Neural cell (in vitro differentiated cells): ENCODE measurements at regions not wholly inside any gene's neighbourhood (a gene's known extent, or its start where the extent isn't known, plus 50 kb on each side); places are given as distances from the start of the nearest gene placed in this dataset.

Experiments
- EZH2 ChIP-seq: fragments of 200-600, 300-800 bp; shearing (Covaris generic), sonication (generic); IDR thresholded peaks from 2 replicates; pipeline ENCODE4 v1.6.1; 2014; ENCODE audit warnings: antibody characterized with exemption, low read length, borderline replicate concordance, mild to moderate bottlenecking; ENCODE audit not compliant: insufficient read depth, poor library complexity, severe bottlenecking
- TF ChIP-seq, protein P1 (sequence below): fragments of 450-650 bp; IDR thresholded peaks from 2 replicates; pipeline ENCODE4 v1.5.1; 2014; ENCODE audit warnings: antibody characterized with exemption, mild to moderate bottlenecking, moderate library complexity; ENCODE audit not compliant: poor library complexity, severe bottlenecking

DNA sequence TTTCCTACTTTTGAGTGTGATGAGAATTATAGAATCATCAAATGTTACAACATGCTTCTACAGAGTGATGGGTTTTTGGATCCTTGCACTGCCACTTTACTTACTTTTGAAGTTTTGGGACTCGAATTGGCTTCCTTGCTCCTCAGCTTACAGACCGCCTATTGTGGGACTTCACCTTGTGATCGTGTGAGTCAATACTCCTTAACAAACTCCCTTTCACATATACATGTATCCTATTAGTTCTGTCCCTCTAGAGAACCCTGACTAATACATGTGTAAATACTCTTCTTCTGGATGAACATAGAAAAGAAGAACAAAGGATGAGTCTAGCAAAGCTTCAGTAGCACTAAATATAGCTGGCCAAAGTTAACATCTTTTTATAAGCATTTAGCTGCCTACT is 98.7 kb upstream of the PDE4D start:
- no peak for TF ChIP-seq EZH2
- TF ChIP-seq, protein P1, sequence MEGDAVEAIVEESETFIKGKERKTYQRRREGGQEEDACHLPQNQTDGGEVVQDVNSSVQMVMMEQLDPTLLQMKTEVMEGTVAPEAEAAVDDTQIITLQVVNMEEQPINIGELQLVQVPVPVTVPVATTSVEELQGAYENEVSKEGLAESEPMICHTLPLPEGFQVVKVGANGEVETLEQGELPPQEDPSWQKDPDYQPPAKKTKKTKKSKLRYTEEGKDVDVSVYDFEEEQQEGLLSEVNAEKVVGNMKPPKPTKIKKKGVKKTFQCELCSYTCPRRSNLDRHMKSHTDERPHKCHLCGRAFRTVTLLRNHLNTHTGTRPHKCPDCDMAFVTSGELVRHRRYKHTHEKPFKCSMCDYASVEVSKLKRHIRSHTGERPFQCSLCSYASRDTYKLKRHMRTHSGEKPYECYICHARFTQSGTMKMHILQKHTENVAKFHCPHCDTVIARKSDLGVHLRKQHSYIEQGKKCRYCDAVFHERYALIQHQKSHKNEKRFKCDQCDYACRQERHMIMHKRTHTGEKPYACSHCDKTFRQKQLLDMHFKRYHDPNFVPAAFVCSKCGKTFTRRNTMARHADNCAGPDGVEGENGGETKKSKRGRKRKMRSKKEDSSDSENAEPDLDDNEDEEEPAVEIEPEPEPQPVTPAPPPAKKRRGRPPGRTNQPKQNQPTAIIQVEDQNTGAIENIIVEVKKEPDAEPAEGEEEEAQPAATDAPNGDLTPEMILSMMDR: no peak
